Nephron (organoid): ENCODE measurements at regions not wholly inside any gene's neighbourhood (a gene's known extent, or its start where the extent isn't known, plus 50 kb on each side); places are given as distances from the start of the nearest gene placed in this dataset.
"Not testable (repeated sequence)": the region's sequence is repeated elsewhere in the genome, so short reads cannot be mapped to it uniquely, and the experiment has no call there.

Experiments
- H3K27ac Mint-ChIP-seq, 3 experiments: 2 replicates each; pipeline ENCODE4 v1.8.0; 2020; ENCODE audit warnings: mixed read lengths in 3 of 3, mild to moderate bottlenecking in 2 of 3, moderate library complexity in 1 of 3
- H3K27me3 Mint-ChIP-seq: 2 replicates; pipeline ENCODE4 v1.8.0; 2021; ENCODE audit warnings: low read depth, mild to moderate bottlenecking, moderate library complexity, mixed read lengths
- H3K36me3 Mint-ChIP-seq: 2 replicates; pipeline ENCODE4 v1.8.0; 2020; ENCODE audit warnings: low read depth, mixed read lengths
- H3K4me1 Mint-ChIP-seq: 2 replicates; pipeline ENCODE4 v1.8.0; 2020; ENCODE audit warnings: mixed read lengths
- H3K4me3 Mint-ChIP-seq, 3 experiments: 2 replicates each; pipeline ENCODE4 v1.8.0; 2020; ENCODE audit warnings: mild to moderate bottlenecking in 3 of 3, mixed read lengths in 3 of 3, moderate library complexity in 2 of 3
- H3K9me3 Mint-ChIP-seq: 2 replicates; pipeline ENCODE4 v1.8.0; 2020; ENCODE audit warnings: mixed read lengths
- TF ChIP-seq, protein P1 (sequence below), 3 experiments: fragments of 200-600 bp; sonication (generic); IDR thresholded peaks; one replicate each; pipeline ENCODE4 v1.5.0; 2021; ENCODE audit warnings: antibody characterized with exemption in 3 of 3; ENCODE audit not compliant: unreplicated experiment in 3 of 3

DNA sequence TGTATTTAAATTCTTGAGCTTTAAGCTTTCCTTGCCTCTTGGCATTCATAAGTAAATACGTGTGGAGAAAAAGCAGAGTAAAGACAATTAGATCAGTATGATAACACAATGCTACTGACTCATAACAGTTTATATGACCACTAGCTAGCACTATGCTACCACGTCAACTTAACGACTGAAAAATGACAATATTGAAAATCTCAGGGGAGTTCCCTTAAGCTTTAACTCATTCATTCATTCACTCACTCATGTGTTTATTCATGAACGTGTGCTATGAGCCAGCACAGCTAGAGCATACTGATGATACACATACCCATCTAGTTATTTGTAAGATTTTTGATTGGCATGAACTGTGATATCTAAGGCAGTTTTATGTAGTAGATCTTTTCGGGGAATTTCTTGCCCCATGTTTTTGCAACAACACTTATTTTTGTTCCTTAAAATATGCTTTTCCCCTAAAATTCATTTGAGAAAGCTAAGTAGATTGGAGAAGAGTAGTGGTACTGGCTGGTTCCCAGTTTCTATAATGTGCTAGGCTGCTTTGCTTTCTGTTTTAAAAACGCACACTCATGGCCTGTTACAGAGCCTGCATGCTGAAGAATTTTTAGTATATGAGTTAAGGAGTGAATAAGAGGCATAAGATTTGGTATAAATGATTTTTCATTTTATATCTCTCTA lies 57.4 kb upstream of the ACBD5 start:
- no peak overlapping the region for H3K27ac Mint-ChIP-seq
- peaks cover 3% of the 10 kb centered on the region for H3K27me3 Mint-ChIP-seq
- H3K4me3 Mint-ChIP-seq, result no peak overlapping the region
- H3K9me3 Mint-ChIP-seq, result peaks cover 15% of the 10 kb centered on the region
- peaks cover 3% of the 10 kb centered on the region for H3K36me3 Mint-ChIP-seq
- TF ChIP-seq, protein P1, sequence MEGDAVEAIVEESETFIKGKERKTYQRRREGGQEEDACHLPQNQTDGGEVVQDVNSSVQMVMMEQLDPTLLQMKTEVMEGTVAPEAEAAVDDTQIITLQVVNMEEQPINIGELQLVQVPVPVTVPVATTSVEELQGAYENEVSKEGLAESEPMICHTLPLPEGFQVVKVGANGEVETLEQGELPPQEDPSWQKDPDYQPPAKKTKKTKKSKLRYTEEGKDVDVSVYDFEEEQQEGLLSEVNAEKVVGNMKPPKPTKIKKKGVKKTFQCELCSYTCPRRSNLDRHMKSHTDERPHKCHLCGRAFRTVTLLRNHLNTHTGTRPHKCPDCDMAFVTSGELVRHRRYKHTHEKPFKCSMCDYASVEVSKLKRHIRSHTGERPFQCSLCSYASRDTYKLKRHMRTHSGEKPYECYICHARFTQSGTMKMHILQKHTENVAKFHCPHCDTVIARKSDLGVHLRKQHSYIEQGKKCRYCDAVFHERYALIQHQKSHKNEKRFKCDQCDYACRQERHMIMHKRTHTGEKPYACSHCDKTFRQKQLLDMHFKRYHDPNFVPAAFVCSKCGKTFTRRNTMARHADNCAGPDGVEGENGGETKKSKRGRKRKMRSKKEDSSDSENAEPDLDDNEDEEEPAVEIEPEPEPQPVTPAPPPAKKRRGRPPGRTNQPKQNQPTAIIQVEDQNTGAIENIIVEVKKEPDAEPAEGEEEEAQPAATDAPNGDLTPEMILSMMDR (IDR thresholded peaks at IDR 0.05; ENCODE audit: unreplicated experiment in 3 of 3), result no peak
- no peaks in the 10 kb centered on the region for H3K4me1 Mint-ChIP-seq

DNA sequence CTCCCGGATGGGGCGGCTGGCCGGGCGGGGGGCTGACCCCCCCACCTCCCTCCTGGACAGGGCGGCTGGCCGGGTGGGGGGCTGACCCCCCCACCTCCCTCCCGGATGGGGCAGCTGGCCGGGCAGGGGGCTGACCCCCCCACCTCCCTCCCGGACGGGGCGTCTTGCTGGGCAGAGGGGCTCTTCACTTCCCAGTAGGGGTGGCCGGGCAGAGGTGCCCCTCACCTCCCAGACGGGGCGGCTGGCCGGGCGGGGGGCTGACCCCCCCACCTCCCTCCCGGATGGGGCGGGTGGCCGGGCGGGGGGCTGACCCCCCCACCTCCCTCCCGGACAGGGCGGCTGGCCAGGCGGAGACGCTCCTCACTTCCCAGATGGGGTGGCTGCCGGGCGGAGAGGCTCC lies 55.7 kb upstream of the ACBD5 start:
- not testable (repeated sequence) for H3K27me3 Mint-ChIP-seq, H3K4me1 Mint-ChIP-seq, H3K4me3 Mint-ChIP-seq, H3K27ac Mint-ChIP-seq, H3K36me3 Mint-ChIP-seq
- peaks cover 15% of the 10 kb centered on the region for H3K9me3 Mint-ChIP-seq

- not testable (repeated sequence) for H3K27me3 Mint-ChIP-seq, H3K4me3 Mint-ChIP-seq, H3K4me1 Mint-ChIP-seq, H3K9me3 Mint-ChIP-seq, H3K36me3 Mint-ChIP-seq, H3K27ac Mint-ChIP-seq
These were observed 50.8 kb upstream of the ACBD5 start for GRCh38 chr10:27291253-27291895.
